Retina (tissue), 1 donor: ENCODE measurements at regions not wholly inside any gene's neighbourhood (a gene's known extent, or its start where the extent isn't known, plus 50 kb on each side); places are given as distances from the start of the nearest gene placed in this dataset.

Experiments used
- DNase-seq: peaks from one replicate; pipeline ENCODE4 v3.0.0-alpha.2; 2016

DNA sequence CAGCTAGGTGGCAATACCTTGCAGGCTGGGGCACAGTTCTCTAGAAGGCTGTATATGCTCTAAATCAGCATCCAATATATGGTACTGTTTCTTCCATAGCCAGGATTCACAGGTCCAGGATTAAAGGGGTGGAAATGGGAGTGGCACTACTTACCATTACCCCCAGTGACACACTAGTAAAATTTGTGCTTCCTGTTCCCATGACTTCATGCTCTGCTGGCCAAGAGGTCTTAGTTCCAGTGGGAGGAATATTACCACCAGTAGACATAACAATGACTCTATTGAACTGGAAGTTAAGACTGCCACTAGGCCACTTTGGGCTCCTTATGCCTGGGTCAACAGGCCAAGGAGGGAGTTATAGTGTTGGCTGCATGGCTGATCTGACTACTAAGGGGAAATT, 174.3 kb upstream of the TNFAIP3 start:
- DNase-seq = no peak

DNA sequence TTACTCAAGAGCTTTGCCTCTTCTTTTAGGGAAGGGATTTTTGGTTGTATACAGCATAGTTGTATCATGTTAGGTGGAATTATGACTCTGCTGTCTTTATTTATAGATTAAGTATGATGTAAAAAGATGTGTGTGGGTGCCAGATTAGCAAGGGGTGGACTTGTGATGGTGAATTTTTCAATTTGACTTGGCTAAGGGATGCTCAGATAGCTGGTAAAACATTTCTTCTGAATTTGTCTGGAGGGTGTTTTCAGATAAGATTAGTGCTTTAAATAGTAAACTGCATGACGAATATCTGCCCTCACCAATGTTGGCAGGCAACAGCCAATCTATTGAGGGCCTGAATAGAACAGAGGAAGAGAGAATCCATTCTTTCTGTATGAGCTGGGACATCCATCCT, 173.3 kb upstream of the TNFAIP3 start:
- DNase-seq = no peak

DNA sequence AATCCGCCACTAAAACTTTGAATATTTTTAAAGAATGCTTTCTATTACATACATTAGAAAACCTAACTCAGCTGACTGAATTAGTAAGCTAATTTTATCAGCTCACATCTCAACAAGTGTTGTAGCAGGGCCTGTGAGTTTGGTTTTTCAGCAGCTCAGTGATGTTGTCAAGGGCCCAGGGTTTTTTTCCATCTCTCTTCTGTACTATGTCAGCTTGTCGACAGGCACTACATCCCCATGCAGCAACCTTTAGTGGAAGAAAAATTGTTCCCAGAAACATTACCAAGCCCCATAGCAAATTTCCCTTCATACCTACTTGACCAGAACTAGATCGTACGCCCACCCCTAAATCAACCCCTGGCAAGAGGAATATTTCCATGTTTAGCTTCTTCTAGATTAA, 170.3 kb upstream of the TNFAIP3 start:
- DNase-seq = no peak

DNA sequence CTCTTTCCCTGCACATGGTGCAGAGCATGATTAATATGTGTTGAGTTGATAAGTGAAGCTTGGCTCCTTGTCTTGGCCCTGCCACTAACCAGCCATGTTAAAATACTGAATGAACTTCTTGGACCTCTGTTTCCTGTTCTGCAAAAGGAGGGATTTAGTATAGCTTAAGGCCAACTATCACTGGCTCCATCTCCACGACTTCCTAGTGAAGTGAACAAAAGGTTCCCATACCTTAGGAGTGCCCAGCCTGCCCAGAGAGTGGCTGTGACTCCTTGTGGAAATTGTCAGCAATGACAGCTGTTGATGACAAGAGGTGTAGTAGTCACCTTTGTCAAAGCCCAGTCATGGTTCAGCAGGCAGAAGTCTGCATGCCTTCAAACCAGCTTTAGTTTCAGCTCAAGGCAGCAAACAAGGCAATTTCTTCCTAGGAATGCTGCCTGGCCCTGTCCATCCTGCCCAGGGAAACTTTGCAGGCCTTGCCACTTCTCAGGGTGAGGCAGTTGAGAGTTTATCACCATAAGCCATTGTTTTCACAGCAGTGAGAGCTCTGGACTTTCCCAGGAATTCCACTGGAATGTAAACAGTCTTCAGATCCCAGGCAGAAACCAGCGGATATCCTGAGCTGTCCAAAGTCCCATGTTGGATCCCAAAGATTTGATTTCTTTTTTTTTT, 169.7 kb upstream of the TNFAIP3 start:
- no peak for DNase-seq

DNA sequence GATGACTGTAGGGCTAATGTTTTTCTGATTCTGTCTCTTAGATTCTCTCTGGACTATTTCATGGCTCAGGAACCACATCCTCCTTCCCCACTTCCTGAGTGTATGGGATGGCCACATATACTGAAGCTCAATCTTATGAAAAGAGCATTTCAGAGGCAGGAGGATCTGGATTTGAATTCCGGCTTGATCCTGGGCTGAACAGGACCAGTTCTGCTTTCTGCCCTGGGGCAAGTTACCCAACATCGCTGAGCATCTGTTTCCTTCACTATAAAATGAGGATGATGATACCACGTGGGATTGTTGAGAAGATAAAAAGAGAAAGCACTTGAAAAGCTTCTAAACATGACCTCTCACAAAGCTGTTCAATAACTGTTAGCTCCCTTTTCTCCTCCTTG, 168.4 kb upstream of the TNFAIP3 start:
- no peak for DNase-seq

DNA sequence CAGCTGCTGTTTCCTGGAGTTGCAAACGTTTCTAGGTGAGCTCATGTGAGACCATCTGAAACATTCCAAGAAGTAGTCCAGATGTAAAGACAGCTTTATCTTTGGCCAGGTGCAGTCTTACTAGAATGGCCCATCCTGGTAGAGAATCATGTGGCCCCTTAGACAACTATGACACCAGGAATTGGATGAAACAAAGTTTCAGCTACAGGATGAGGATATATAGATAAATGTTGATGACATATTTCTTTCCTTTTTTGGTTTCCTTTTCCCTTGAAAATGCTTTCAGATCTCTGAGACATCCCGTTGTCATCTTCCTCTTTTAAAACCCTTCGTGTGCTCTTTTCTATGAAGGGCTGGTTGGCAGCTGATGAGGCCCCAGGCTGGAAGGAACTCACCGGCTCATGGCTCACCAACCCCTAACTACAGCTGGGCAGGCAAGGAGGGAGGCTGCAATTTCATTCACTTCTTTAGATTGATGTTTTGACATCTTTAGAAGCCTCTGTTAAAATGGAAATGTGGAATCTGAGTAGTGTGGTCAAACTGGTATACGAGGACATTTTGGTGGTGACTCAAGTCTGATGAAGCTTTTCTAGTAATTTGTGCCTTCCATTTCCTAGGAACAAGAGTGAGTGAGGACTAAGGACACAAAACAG, 167.9 kb upstream of the TNFAIP3 start:
- DNase-seq = no peak

DNA sequence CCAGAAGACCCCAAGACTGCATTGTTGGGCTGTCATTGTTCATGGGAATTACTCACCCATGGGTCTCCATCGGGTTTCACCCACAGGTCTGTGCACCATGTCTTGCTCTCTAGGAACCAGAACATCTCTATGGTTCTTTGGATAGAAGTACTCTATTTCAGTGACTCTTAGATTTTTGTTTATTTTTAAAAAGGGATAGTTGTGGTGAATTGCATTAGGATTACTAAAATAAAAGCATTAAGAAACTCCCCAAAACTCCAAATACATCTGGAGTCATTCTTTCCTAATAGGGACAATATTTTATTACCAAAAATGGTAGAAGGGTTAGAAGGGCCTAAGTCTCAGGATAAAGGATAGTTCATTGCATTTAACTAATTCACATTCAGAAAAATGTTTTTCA, 166.9 kb upstream of the TNFAIP3 start:
- DNase-seq = no peak

DNA sequence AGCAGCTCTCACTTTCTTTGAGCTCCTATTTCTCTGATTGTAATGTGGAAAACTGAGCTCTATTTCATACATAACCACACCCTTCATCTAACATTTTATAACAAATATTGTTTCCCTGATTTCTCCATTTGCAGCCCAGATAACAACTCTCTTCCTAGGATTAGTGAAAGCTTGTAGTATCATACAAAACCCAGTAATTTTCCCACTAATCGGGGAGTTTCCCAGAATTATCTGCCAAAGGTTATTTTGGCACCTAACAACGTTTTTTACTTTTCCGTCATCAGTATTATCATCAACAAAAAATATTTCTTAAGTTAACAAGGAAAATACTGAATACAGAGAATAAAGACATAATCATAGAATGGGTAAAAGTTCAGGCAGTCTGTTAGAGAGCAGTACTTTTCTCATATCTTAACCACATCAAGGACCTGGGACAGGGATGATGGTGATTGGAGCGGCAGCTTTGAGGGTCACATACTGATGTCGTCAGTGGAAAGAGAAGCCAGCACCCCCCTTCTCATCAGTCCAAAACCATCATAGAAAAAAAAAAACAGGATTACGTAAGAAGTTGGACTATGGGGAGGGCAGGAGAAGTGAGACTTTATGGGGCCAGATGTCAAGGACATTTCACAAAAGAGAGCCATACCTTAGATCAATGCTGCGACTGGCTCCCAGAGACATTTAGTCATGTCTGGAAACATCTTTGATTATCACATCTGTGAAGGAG, 166.1 kb upstream of the TNFAIP3 start:
- DNase-seq = no peak

DNA sequence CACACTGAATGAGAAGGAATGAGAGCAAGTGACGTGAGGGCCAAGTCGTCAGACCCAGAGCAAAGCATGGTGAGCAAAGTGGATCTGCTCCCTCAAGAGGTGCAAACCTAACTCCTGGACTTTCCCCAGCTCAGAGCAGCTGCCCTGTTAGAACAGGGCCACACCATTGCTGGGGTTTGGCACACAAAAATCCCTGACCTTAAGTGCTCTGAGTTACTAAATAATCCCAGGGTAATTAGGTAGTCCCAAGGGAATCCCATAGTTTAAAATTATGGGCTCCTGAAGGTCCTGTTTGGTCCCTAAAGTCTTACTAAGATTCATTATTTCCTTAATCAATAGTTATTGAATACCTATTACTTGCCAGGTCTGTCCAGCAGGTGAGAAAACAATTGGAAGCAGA, 165.1 kb upstream of the TNFAIP3 start:
- DNase-seq = no peak

DNA sequence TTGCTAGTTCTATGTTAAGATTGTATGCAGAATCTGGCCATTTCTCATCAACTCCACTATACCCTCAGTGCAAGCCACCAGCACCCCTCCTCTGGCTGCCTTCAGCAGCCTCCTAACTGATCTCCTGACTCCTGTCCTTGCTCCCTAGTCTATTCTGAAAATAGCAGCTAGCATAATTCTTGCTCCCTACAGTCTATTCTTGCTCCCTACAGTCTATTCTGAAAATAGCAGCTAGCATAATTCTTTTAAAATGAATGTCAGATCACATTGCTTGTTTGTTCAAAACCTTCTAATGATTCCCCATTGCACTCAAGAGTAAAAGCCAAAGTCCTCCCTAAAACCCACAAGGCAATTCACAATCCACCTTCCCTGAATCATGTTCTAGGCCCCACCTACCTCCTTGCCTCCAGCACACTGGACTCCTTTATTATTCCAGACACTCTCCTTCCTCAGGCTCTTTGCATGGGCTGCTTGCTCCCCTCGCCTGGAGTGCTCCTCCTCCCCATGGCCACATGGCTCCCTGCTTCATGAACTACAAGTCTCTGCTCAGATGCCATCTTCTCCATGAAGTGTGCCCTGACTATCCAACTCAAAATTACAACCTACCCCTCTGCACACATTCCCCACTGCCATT, 164.2 kb upstream of the TNFAIP3 start:
- DNase-seq = no peak

DNA sequence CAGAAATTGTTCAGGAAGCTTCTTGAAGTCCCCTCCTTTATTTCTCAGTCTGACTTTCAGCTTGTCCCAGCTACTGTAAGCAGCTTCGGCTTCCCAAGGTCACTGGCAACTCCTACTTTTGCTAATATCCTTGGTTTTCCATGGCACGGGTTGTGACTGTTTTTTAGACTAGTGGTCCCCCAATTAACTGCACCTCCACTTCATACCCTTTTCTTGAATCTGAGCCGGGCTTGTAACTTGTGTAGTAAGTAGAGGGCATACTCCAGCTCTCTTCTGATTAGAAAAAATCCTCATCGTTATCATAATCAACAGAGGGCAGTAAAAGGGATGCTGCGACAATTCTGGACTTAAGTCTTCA, 162.3 kb upstream of the TNFAIP3 start:
- DNase-seq = no peak

DNA sequence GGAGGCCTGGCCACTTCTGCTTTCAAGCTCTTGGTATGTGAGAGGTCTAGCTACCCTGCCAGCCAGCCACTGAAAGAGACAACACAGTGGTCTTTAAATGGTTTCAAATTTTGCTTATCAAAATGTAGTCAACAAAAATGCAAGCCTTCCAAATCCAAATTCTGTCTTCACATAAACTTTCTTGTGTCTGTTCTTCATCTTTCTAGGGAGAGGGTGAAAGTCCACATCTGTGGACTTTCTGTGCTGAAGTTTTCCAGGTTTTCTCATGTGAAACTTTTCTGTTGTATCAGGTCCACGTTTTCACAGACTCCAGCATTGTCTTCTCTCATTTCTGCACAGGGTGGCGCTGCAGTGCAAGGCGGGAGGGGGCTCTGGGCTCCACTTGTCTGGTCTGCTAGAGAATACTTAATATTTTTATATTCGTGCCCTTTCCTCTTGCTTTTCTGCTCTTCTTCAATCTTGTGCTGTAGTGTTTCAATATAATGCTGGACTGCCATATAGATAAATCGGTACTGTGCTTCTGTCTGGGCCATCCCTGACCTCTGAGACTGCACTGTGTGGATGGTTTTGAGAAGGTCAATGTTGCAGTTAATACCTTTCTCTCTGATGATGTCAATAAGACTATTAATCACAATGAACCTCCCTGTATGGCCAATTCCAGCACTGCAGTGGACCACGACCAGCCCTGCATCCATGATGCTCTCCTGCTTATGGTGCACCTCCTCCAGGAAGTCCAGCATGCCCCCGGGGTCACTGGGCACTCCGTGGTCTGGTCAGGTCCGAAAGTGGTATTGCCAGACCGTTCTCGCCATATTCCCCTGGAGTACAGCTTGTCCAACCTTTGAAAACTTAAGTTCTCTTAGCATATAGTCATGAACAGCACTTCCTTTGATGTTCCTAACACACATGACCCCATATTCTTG, 161.6 kb upstream of the TNFAIP3 start:
- DNase-seq = peak; percentile 48

DNA sequence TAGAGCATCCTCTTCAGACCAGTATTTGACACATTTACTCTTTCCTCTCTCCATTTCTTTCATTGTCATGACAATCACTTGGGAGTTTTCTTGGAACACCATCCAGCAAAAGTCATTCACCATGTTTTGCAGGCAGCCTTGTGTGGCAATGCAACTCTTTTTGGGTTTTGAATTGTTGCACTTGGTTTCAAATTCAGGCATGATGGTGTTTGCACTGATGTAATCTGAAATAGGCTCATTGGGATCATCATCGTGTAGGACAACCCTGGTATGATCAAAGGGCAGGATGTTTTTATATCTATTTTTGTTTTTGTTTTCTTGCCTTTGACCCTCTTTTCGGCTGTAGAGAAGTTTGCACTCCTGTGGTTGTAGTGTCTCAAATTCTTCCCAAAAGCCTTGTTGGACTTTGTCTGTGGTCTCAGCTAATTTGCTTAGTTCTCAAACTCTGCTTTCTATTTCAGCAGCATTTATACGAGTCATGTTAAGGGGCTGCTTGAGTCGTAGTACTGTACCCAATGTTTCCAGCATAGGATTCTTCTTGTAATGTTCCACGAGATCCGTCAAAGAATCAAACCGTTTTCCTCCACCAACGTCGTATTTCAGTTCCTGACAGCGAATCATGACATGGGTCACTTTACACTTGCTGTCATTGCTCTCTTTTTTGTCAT, 160.8 kb upstream of the TNFAIP3 start:
- no peak for DNase-seq

DNA sequence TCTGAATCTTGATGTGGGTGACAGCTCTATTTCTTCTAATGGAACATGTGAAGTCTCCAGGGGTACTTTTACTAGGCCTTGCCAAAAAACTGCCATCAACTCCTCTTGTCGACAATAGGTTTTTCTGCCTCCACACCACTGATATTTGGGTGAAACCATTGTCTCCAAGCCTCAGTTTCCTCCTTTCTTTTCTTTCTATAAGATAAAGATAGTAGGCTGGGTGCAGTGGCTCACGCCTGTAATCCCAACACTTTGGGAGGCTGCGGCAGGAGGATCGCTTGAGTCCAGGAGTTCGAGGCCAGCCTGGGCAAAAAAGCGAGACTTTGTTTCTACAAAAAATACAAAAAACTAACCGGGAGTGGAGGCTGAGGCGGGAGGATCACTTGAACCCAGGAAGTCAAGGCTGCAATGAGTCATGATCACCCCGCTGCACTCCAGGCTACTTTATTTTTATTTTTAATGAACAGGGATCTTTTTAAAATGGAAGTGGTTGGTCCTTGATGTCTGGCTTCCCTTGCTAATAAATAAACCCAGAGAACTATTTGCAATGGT, 159.9 kb upstream of the TNFAIP3 start:
- DNase-seq = no peak

DNA sequence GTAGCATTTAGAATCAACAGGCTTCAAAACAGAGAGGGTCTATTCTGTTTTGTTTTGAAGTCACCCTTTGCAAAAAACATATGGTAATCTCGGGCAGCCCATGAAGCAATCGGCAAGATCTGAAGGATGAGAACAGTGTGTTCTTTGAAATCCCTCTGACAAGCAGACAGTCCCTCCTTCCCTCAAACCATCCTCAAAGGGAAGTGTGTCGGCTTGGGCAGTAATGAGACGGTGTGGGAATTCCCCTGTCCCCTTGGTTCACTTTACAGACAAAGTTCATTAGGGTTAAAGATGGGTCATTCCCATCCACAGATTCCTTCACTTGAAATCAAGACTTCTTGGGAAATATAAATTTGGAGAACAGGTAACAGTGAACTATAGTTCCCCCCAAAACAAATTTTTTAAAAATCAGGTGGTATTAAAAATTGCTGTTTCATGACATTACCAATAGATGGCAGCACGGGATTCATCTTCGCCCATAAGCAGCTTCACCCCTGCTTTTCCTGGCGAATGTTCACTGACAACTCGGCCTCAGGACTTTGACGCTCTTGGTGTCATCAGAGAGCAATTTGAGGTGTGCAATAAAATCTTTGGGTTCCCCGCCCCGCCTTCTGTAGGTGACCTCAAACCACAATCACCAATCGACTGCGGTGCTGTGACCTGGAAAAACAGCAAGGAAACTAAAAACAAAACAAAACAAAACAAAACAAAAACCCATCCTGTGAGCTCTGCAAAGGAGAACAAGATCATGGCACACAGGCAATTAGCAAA, 159.3 kb upstream of the TNFAIP3 start:
- peak; percentile 73 for DNase-seq

DNA sequence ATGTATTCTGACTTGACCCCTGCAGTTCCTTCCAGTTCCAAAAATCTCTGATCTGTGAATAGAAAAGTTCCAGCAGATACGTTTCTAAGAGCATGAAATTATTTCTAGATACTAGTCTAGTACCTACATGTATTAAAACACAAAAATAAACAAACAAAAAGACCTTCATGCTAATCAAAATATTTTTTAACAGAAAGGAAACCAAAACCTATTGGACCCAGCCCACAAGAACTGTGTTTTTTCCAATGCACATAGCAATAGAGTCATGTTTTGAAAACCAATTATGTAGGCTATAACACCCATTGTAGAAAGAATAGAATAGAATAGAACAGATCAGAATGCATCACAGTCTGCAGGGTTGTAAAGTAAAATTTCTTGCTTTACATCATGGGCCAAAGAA, 158.6 kb upstream of the TNFAIP3 start:
- DNase-seq = no peak

DNA sequence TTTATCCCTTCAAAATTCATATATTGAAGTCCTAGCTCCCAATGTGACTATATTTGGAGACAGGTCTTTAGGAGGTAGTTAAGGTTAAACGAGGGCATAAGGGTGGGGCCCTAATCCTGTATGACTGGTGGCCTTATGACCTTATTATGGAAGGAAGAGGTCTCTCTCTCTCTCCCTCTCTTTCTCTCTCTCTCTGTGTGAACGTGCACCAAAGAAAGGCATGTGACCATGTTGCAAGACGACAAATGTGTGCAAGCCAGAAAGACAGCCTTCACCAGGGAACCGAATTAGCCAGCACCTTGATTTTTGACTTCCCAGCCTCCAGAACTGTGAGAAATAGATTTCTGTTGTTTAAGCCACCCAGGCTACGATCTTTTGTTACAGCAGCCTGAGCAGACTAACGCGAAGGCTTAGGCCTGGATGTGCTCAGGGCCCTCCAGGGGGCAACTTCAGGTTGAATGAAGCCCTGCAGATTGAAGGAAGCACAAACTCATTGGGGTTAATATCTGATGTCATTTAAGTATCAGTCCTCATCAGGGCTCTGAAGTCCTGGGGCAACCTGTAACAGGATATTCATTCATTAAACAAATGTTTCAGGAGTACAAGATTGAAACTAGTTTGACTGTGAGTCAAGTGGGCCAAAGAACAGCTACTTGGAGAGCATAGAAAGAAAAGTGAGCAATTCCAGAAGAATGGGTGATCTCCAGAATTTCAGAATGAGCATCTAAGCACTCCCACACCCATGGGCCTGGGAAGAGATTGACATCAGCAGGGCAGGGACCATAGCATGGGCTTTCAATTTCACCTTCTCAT, 157.4 kb upstream of the TNFAIP3 start:
- DNase-seq = no peak

DNA sequence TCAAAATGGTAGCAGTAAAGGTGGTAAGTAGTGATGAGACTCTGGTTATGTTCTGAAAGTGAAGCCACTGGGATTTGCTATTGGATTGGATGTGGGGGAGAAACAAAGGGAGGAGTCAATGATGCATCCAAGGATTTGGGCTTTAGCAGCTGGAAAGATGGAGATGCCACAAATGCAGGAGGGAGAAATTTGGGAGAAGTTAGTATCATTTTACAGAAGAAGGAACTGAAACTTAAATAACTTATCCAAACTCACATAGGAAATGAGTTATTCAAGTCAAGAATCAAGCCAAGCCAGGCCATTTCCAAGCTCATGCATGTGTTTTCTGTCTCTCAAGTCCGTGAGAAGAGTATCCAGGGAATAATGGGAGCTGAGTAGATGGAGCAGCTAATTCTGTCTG, 155.1 kb upstream of the TNFAIP3 start:
- DNase-seq = no peak

DNA sequence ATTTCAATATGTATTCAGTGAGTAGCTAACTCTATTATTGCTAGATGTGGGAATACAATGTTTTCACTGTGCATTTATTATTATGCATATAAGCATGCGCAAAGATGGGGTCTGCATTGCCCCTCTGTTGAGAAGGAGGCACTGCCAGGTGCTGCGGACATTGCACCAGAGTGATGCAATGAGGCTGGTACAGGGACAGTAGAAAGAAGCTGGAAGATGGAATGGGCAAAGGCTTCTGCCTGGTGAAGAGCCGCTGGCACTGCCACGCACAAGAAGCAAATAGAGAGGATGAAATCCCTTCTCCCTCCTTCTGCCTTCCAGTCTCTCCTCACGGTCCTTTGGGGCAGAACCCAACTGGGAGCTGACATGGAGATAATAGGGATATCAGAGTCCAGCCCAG, 154.5 kb upstream of the TNFAIP3 start:
- DNase-seq = no peak

DNA sequence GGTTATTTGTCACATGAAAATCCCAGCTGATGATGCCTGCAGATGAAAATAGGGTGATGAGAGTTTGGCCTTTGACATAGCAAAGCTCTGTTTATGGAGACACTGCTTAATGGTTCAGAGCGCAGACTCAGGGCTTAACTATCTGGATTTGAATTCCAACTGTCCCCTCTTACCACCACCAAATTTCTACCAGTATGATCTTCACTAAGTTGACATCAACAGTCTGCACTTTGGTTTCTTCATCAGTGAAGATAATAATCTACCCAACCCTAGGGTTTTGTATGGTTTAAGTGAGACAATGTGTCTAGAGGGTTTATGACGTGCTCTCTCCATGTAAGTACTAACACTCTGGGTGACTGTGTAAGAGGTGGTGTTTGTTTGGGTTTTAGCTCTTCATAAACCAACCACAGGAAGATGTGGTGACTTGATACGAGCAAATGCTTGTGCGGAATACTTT, 151.4 kb upstream of the TNFAIP3 start:
- DNase-seq = no peak
